ENCODE measurements at regions not wholly inside any gene's neighbourhood (a gene's known extent, or its start where the extent isn't known, plus 50 kb on each side); places are given as distances from the start of the nearest gene placed in this dataset.

DNA sequence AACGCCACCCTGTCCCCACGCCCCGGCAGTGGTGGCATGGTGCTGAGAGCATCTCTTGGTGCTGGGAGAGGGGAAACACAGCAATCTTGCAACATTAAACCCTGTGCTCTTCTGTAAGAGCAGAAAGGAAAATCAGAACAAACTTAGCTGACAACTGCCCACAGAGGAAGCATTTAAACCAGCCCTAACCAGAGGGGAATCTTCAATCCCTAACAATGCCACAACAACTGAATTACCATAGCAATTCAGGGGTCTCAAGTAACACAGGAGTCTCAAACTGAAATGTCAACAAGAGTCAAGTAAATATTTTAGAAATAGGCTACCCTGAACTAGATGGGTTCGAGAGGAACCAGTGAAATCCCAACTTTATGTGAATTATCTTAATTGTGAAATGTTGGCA is 1983.6 kb downstream of the NCAM2 start:
- no peak for TF ChIP-seq CTCF (IDR thresholded peaks at IDR 0.05; ENCODE audit: unreplicated experiment)
- H3K27me3 Mint-ChIP-seq (ENCODE audit: insufficient read depth, unreplicated experiment) = no peaks in the 10 kb centered on the region
- H3K4me1 Mint-ChIP-seq (ENCODE audit: insufficient read depth, unreplicated experiment) = no peaks in the 10 kb centered on the region
- peaks cover 16% of the 10 kb centered on the region for H3K9me3 Mint-ChIP-seq (ENCODE audit: unreplicated experiment)
- BruUV-seq (replicated peaks) = no TSS peak
- ChIA-PET CTCF (interaction anchor here (0.6 kb wide), 1 partner anchor 1893 kb away, joined by 3 read pairs; no protein-coding TSS in a partner anchor), POLR2A (interaction anchor here (0.5 to 0.6 kb wide), 2 partner anchors 13 to 74 kb away, joined by 3 read pairs; no protein-coding TSS in a partner anchor)
- H3K27ac Mint-ChIP-seq (ENCODE audit: low read depth, unreplicated experiment) = no peak overlapping the region
- DNase-seq (ENCODE audit: unreplicated experiment) = no peak
- intact Hi-C loops (cut with micrococcal nuclease) = no loop called here
- H3K4me3 Mint-ChIP-seq (ENCODE audit: unreplicated experiment) = no peak overlapping the region
- no peaks in the 10 kb centered on the region for H3K36me3 Mint-ChIP-seq (ENCODE audit: insufficient read depth, unreplicated experiment)

DNA sequence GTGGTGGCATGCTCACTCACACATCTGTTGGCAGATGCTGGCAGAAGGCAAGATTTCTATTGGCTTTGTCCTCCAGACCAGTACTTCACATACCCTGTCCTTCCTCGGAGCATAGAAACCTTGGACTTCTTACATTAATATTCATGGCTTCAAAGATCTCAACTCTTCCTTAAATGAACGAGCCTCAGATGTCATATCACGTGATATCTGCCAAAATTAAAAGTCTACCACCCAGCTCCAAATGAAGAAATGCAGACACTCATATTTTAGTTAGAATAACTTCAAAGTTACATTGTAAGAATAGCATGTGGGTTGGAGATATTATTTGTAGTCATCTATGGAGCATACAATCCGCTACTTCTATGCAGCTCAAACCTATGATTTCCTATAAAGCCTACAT is 1994.9 kb downstream of the NCAM2 start:
- H3K4me3 Mint-ChIP-seq (ENCODE audit: unreplicated experiment) = no peak overlapping the region
- POLR2A ChIA-PET = interaction anchor here (1.2 kb wide), 1 partner anchor 15 kb away, joined by 4 read pairs; no protein-coding TSS in a partner anchor
- CTCF ChIA-PET = no interaction called here
- no peaks in the 10 kb centered on the region for H3K4me1 Mint-ChIP-seq (ENCODE audit: insufficient read depth, unreplicated experiment)
- H3K27me3 Mint-ChIP-seq (ENCODE audit: insufficient read depth, unreplicated experiment) = no peaks in the 10 kb centered on the region
- H3K9me3 Mint-ChIP-seq (ENCODE audit: unreplicated experiment) = peaks cover 9% of the 10 kb centered on the region
- BruUV-seq (replicated peaks) = no TSS peak
- H3K36me3 Mint-ChIP-seq (ENCODE audit: insufficient read depth, unreplicated experiment) = no peaks in the 10 kb centered on the region
- H3K27ac Mint-ChIP-seq (ENCODE audit: low read depth, unreplicated experiment) = no peak overlapping the region
- TF ChIP-seq CTCF (IDR thresholded peaks at IDR 0.05; ENCODE audit: unreplicated experiment) = no peak
- intact Hi-C loops (cut with micrococcal nuclease) = no loop called here
- DNase-seq (ENCODE audit: unreplicated experiment) = no peak

DNA sequence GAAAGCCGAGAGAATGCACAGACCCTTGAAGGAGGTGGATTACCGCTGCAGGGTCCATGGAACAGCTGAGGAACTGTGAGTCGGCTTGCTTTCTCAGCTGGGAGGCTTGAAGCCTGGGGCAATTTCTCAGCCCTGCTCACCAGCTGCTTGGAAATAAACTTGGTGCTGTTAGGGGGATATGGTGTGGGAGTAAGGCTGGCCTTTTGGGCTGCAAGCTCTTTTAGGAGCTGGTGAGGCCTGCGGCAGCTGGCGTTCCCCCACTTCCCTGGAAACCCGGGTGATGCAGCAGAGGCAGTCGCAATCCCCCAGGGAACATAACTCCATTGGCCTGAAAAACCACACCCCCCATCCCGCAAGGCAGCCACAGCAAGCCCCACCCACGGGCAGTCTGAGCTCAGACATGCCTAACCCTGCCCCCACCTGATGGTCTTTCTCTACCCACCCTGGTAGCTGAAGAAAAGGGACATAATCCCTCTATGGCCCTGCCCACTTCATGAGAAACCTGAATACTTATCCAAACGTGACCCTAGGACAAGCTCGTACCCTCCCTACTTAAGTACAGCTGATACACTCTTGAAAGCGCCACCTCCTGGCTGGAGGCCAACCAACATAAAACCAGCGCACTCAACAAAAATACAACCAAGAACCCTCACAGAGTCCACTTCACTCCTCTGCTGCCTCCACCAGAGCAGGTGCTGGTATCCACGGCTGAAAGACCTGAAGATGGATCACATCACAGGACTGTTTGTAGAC is 1995.8 kb downstream of the NCAM2 start:
- no TSS peak for BruUV-seq (replicated peaks)
- Mint-ChIP-seq H3K9me3 (ENCODE audit: unreplicated experiment) (peaks cover 9% of the 10 kb centered on the region), H3K27me3 (ENCODE audit: insufficient read depth, unreplicated experiment) (no peaks in the 10 kb centered on the region), H3K4me1 (ENCODE audit: insufficient read depth, unreplicated experiment) (no peaks in the 10 kb centered on the region), H3K4me3 (ENCODE audit: unreplicated experiment) (no peak overlapping the region), H3K27ac (ENCODE audit: low read depth, unreplicated experiment) (no peak overlapping the region), H3K36me3 (ENCODE audit: insufficient read depth, unreplicated experiment) (no peaks in the 10 kb centered on the region)
- ChIA-PET CTCF (interaction anchor here (0.6 kb wide), 1 partner anchor 50 kb away, joined by 4 read pairs; no protein-coding TSS in a partner anchor), POLR2A (no interaction called here)
- no peak for TF ChIP-seq CTCF (IDR thresholded peaks at IDR 0.05; ENCODE audit: unreplicated experiment)
- DNase-seq (ENCODE audit: unreplicated experiment) = no peak
- intact Hi-C loops (cut with micrococcal nuclease) = no loop called here

DNA sequence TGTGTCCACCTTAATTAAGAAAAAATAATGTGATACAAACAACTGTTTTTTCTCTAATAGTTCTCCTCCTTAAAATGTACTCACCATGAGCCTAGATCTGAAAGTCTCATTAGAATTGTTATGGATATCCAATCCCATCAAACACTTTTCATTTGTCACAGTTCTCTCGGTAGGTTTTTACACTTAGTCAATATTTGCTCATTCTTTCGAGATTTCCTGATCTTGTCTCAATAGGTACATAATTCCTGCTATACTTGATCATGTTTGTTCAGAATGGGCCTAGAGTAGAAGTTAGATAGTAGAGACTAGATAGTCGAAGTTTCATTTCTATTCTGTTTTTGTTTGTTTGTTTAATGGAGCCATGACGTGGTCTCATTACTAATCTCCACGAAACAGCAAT is 2005.7 kb downstream of the NCAM2 start:
- Mint-ChIP-seq H3K27ac (ENCODE audit: low read depth, unreplicated experiment) (no peak overlapping the region), H3K4me3 (ENCODE audit: unreplicated experiment) (no peak overlapping the region), H3K36me3 (ENCODE audit: insufficient read depth, unreplicated experiment) (no peaks in the 10 kb centered on the region), H3K4me1 (ENCODE audit: insufficient read depth, unreplicated experiment) (peaks cover 7% of the 10 kb centered on the region), H3K27me3 (ENCODE audit: insufficient read depth, unreplicated experiment) (no peaks in the 10 kb centered on the region), H3K9me3 (ENCODE audit: unreplicated experiment) (no peaks in the 10 kb centered on the region)
- POLR2A ChIA-PET = no interaction called here
- TF ChIP-seq CTCF (IDR thresholded peaks at IDR 0.05; ENCODE audit: unreplicated experiment) = no peak
- intact Hi-C loops (cut with micrococcal nuclease) = no loop called here
- BruUV-seq (replicated peaks) = no TSS peak
- DNase-seq (ENCODE audit: unreplicated experiment) = no peak
- CTCF ChIA-PET = no interaction called here
